Thymus (tissue), 11 donors: ENCODE measurements at regions not wholly inside any gene's neighbourhood (a gene's known extent, or its start where the extent isn't known, plus 50 kb on each side); places are given as distances from the start of the nearest gene placed in this dataset.

Source experiments
- DNase-seq, 9 donors: peaks; one replicate each; pipeline ENCODE4 v3.0.0-alpha.2; 2013; ENCODE audit warnings: low spot score in 9 of 9, low read depth in 6 of 9, missing footprints in 1 of 9
- H3K27ac ChIP-seq, 2 donors: one replicate each; pipeline ENCODE4 v1.5.1; 2013; ENCODE audit warnings: control low read depth in 1 of 2, low read depth in 1 of 2, low read length in 1 of 2, mild to moderate bottlenecking in 1 of 2, moderate library complexity in 1 of 2
- H3K27me3 ChIP-seq, 2 donors: one replicate each; pipeline ENCODE4 v1.5.1; 2013; ENCODE audit warnings: low read length in 1 of 2; ENCODE audit not compliant: control insufficient read depth in 2 of 2, insufficient read depth in 1 of 2
- H3K36me3 ChIP-seq, 2 donors: one replicate each; pipeline ENCODE4 v1.5.1; 2013; ENCODE audit warnings: low read length in 1 of 2, mild to moderate bottlenecking in 1 of 2, moderate library complexity in 1 of 2; ENCODE audit not compliant: control insufficient read depth in 2 of 2, insufficient read depth in 2 of 2
- H3K4me1 ChIP-seq, 2 donors: one replicate each; pipeline ENCODE4 v1.5.1; 2013; ENCODE audit warnings: low read length in 2 of 2; ENCODE audit not compliant: control insufficient read depth in 2 of 2, insufficient read depth in 2 of 2
- H3K4me3 ChIP-seq, 2 donors: one replicate each; pipeline ENCODE4 v1.5.1; 2013; ENCODE audit warnings: low read length in 2 of 2, control low read depth in 1 of 2, mild to moderate bottlenecking in 1 of 2
- H3K9me3 ChIP-seq, 2 donors: one replicate each; pipeline ENCODE4 v1.5.1; 2013; ENCODE audit warnings: low read length in 1 of 2, mild to moderate bottlenecking in 1 of 2; ENCODE audit not compliant: control insufficient read depth in 2 of 2, insufficient read depth in 1 of 2
- WGBS: extraction: QIAGEN DNeasy Blood & Tissue Kit; methylation state at CpG from one replicate; pipeline ENCODE4 v1.1.7; 2013; 5-methylcytosine and 5-hydroxymethylcytosine counted together
- donor health status: healthy.

- H3K4me3 ChIP-seq: no peak overlapping the region
- H3K27ac ChIP-seq: no peak overlapping the region
- WGBS: 93% methylated on average over 3 of the region's 3 CpGs
- DNase-seq: no peak
- H3K36me3 ChIP-seq: no peaks in the 10 kb centered on the region
- H3K27me3 ChIP-seq: no peaks in the 10 kb centered on the region
- no peaks in the 10 kb centered on the region for H3K4me1 ChIP-seq
- no peaks in the 10 kb centered on the region for H3K9me3 ChIP-seq
These were observed 76.1 kb upstream of the RAB27B start for GRCh38 chr18:54752185-54752584.

DNA sequence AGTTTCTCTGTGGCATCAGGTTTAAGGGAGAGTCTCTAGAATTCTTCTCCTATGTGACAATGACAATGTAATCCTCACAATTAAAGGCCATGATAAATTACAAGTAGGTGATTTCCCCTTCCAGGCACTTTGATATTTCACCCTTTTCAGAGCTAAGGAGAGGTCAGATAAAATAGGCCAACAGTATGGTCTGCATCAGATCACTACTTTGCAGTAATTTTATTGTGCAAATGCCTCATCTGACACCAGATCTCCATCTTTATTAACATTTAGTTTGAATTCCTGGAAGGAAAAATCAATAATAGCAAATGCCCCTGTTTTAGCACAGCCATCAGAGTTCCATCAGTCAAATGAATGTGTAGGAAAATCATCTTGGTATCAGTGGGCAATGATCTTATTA is 72.8 kb upstream of the RAB27B start:
- no peak for DNase-seq
- Histone ChIP-seq H3K4me3 (no peak overlapping the region), H3K27ac (no peak overlapping the region), H3K4me1 (no peaks in the 10 kb centered on the region), H3K27me3 (no peaks in the 10 kb centered on the region), H3K9me3 (no peaks in the 10 kb centered on the region), H3K36me3 (no peaks in the 10 kb centered on the region)

DNA sequence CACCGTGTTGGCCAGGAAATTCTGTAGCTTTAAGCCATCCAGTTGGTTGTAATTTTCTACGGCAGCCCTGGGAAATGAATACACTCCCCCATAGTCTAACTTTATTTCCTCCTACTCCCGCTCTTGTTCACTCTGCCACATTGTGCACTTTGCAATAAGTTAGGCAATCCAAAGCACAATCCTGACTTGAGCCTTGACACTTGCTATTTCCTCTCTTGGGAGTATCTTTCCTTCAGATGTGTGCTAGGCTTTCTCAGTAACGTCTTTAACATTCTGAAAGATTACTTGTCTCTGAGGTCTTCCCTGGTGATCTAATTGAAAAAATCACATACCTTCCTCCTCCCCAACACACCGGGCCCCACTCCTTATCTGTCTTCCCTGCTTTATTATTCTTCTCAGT is 65.9 kb upstream of the RAB27B start:
- Histone ChIP-seq H3K27me3 (no peaks in the 10 kb centered on the region), H3K9me3 (no peaks in the 10 kb centered on the region), H3K4me1 (no peaks in the 10 kb centered on the region), H3K4me3 (no peak overlapping the region), H3K36me3 (no peaks in the 10 kb centered on the region), H3K27ac (no peak overlapping the region)
- no peak for DNase-seq
- 96% methylated on average over 5 of the region's 5 CpGs for WGBS

GRCh38 chr18:54764786-54765185 is 63.5 kb upstream of the RAB27B start:
- WGBS: 97% methylated on average over 3 of the region's 3 CpGs
- Histone ChIP-seq H3K27ac (no peak overlapping the region), H3K36me3 (no peaks in the 10 kb centered on the region)

DNA sequence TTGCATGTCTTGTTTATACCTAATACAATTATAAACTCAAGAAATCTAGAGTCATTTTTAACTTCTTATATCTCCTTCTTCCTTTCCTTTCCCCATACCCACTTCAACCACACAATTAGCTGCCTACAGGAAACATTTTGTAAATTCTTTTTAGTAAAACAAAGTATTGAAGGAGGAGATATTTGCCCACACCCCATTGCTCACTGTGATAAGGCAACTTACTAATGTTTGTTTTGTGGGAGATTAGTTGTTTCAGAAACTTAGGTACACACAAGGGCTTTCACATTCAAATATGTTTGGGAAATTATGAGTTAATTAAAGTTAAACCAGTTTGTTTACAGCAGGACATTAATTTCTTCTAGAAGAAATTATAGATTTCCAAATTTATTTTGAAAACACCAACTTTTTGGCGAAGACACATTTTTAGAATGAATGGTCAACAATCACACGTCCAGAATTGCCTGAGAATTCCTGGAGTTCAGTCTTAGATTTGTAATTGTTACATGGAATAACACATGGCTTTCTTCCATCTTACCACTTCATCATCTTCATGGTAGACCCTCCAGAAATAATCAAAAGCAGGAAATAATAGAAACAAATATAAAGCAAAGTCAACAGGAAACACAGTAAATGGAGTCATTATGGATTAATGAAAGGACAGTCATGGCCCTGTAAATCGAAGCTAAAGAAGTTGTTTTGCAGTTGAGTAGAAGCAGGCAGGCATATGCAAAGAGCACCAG is 62.5 kb upstream of the RAB27B start:
- Histone ChIP-seq H3K27ac (no peak overlapping the region), H3K36me3 (no peaks in the 10 kb centered on the region), H3K27me3 (no peaks in the 10 kb centered on the region), H3K4me3 (no peak overlapping the region), H3K4me1 (no peaks in the 10 kb centered on the region), H3K9me3 (no peaks in the 10 kb centered on the region)
- DNase-seq: no peak
- WGBS: 95% methylated on average over 3 of the region's 3 CpGs

More at GRCh38 chr18:54764786-54765185, 63.5 kb upstream of the RAB27B start:
- Histone ChIP-seq H3K27me3 (no peaks in the 10 kb centered on the region), H3K9me3 (no peaks in the 10 kb centered on the region), H3K4me3 (no peak overlapping the region), H3K4me1 (no peaks in the 10 kb centered on the region)
- DNase-seq: no peak

- WGBS: 97% methylated on average over 1 of the region's 1 CpG
- Histone ChIP-seq H3K4me3 (no peak overlapping the region), H3K36me3 (no peaks in the 10 kb centered on the region), H3K27me3 (no peaks in the 10 kb centered on the region), H3K4me1 (no peaks in the 10 kb centered on the region), H3K27ac (no peak overlapping the region), H3K9me3 (no peaks in the 10 kb centered on the region)
- no peak for DNase-seq
These were observed 61.6 kb upstream of the RAB27B start for GRCh38 chr18:54766634-54767033.

GRCh38 chr18:54767098-54767497 is 61.2 kb upstream of the RAB27B start:
- DNase-seq: no peak
- Histone ChIP-seq H3K9me3 (no peaks in the 10 kb centered on the region), H3K4me1 (no peaks in the 10 kb centered on the region), H3K27ac (no peak overlapping the region), H3K4me3 (no peak overlapping the region), H3K36me3 (no peaks in the 10 kb centered on the region), H3K27me3 (no peaks in the 10 kb centered on the region)
- whole genome bisulfite sequencing: 92% methylated on average over 1 of the region's 1 CpG

DNA sequence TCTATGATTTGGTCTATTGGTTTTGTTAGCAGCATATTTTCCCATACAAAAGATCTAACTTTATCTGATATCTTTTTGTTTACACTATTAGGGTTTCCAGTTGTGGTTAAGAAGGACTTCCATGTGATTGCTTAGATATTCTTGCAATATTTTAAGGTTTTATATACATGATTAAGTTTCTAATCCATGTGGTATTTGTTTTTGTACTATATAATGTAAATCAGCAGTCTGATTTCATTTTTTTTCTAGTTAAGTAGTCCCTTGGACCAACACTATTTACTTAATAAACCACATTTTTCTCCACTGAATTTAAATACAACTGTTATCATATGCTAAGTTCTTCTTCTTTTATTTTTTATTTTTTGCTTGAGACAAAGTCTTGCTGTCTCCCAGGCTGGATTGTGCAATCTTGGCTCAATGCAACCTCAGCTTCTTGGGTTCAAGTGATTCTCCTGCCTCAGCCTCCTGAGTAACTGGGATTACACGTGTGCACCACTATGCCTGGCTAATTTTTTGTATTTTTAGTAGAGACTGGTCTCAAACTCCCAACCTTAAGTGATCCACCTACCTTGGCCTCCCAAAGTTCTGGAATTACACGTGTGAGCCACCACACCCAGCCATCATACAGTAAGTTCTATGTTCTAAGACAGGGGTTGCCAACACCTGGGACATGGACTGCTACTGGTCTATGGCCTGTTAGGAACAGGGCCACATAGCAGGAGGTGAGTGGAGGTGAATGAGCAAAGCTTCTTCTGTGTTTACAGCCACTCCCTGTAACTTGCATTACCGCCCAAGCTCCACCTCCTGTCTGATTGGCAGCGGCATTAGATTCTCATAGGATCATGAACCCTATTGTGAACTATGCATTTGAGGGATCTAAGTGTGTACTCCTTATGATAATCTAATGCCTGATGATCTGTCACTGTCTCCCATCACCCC is 58.5 kb upstream of the RAB27B start:
- 98% methylated on average over 4 of the region's 4 CpGs for WGBS
- Histone ChIP-seq H3K27me3 (no peaks in the 10 kb centered on the region), H3K9me3 (no peaks in the 10 kb centered on the region), H3K4me3 (no peak overlapping the region), H3K36me3 (no peaks in the 10 kb centered on the region), H3K27ac (no peak overlapping the region), H3K4me1 (no peaks in the 10 kb centered on the region)
- DNase-seq: no peak

DNA sequence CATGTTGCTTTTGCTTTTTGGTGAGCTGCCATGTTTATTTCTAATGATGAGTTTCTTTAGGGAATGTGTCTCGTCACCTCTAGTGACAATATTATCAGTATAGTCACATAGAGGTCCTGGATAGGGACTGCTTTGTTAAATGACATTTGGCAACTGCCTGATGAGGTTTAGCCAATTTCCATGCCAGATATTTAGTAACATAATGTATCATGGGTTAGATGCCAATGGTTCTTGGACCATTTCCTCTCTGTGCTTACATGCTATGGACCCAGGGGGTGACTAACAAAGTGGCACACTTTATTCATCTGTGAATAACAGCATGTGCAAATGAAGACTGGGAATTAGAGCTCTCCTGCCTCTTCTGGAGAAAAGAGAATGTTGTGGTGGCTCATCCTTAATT is 56.2 kb upstream of the RAB27B start:
- Histone ChIP-seq H3K9me3 (no peaks in the 10 kb centered on the region), H3K4me3 (no peak overlapping the region), H3K36me3 (no peaks in the 10 kb centered on the region), H3K27ac (no peak overlapping the region), H3K4me1 (no peaks in the 10 kb centered on the region), H3K27me3 (no peaks in the 10 kb centered on the region)
- 93% methylated on average over 1 of the region's 1 CpG for WGBS
- DNase-seq: no peak
